ENCODE measurements at regions not wholly inside any gene's neighbourhood (a gene's known extent, or its start where the extent isn't known, plus 50 kb on each side); places are given as distances from the start of the nearest gene placed in this dataset.
"Not testable (repeated sequence)": the region's sequence is repeated elsewhere in the genome, so short reads cannot be mapped to it uniquely, and the experiment has no call there.

DNA sequence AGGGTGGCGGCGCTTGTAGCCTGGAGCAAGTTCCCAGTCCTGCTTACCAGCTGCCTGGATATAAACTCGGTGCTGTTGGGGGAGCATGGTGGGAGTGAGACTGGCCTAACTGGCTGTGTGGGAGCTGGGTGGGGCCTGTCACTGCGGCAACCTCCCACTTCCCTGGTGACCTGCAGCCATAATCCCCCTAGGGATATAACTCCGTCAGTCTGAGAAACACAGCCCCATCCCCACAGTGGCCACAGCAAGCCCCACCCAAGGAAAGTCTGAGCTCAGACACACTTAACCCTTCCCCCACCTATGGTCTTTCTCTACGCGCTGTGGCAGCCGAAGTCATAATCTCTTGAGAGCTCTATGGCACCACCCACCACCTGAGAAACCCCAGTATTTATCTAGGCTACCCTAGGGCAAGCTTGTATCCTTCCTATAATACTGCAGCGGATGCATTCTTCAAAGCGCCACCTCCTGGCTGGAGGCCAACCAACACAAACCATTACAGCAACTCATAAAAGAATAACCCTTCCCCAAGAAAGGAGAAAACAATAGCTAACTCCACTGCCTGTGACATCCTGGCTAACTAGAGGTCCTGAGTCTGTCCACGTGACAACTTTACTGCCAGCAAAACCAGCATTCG, 57.4 kb downstream of the ZNF648 start:
- no peak for DNase-seq (ENCODE audit: low spot score)

- no peak for DNase-seq (ENCODE audit: low spot score)
These were observed 58.3 kb downstream of the ZNF648 start for GRCh38 chr1:182003025-182003725.

DNA sequence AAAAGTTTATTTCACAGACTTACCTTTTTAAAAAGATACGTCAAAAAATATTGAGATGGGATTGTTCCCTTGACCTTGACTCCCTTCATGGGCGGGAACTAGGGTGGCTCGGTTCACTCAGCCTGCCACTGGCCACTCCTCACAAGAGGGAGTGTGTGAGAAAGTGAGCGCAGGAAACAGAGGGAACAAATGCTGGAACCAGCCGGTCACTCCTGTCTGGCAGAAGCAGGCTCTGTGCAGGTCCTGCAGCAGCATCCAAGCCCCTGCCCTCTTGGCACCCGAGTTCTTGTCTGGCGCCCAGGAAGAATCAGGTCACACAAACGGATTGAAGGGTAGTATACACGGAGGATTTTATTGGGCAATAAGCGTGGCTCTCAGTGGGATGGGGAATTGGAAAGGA, 58.9 kb downstream of the ZNF648 start:
- DNase-seq (ENCODE audit: low spot score), result no peak

- DNase-seq (ENCODE audit: low spot score), result no peak
These were observed 62.7 kb downstream of the ZNF648 start for GRCh38 chr1:181998858-181999257.

- no peak for DNase-seq (ENCODE audit: low spot score)
These were observed 69.4 kb downstream of the ZNF648 start for GRCh38 chr1:181992072-181992471.

GRCh38 chr1:181990728-181991127, 70.8 kb downstream of the ZNF648 start:
- no peak for DNase-seq (ENCODE audit: low spot score)

DNA sequence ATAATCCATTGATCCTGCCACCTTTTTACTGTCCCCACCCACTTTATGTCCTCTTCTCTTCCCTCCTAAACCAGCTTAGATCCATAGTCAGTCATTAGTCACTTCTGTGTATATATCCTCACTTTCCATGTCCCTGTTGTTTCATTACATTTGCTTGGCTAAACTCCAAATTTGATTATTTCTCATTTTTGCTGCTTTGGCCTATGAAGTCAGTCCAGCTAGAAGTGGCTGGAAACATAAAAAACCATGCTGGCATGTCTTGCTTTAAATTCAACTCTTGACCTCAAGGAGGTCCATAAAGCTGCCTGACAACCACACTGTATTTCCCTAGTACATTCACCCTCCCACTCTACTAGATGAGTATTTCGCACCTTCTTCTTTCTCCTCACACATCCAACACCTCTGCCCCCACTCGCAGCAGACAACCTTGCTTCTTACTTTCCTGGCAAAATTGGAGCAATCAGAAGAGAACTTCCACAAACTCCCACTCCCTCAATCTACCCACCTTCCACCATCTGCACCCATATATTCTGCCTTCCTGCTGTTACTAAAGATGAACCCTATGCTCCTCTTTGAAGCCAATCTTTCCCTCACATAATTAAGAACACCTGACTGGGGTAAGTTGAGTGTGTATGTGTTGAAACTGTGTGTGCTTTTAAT, 72.1 kb downstream of the ZNF648 start:
- DNase-seq (ENCODE audit: low spot score), result no peak

DNA sequence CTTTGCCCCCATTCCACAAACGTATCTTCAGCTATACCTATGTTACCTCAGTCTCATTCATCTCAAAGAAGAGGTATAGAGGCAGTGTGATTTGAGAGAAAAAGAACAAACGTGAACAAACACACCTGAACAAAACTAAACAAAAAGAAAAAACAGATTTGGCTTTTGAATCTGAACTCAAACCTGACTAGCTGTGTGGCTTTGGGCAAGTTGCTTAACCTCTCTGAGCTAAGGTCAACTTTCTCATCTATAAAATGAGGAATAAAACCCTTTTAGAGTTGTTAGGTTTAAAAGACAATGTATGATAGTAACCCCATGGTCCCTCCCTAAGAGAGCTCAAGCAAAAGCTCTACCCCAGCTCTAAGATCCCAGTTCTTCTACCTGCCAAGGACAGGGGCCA, 73.5 kb downstream of the ZNF648 start:
- DNase-seq (ENCODE audit: low spot score), result no peak

GRCh38 chr1:181987334-181987895, 74.1 kb downstream of the ZNF648 start:
- no peak for DNase-seq (ENCODE audit: low spot score)

- no peak for DNase-seq (ENCODE audit: low spot score)
These were observed 74.6 kb downstream of the ZNF648 start for GRCh38 chr1:181986907-181987305.

DNA sequence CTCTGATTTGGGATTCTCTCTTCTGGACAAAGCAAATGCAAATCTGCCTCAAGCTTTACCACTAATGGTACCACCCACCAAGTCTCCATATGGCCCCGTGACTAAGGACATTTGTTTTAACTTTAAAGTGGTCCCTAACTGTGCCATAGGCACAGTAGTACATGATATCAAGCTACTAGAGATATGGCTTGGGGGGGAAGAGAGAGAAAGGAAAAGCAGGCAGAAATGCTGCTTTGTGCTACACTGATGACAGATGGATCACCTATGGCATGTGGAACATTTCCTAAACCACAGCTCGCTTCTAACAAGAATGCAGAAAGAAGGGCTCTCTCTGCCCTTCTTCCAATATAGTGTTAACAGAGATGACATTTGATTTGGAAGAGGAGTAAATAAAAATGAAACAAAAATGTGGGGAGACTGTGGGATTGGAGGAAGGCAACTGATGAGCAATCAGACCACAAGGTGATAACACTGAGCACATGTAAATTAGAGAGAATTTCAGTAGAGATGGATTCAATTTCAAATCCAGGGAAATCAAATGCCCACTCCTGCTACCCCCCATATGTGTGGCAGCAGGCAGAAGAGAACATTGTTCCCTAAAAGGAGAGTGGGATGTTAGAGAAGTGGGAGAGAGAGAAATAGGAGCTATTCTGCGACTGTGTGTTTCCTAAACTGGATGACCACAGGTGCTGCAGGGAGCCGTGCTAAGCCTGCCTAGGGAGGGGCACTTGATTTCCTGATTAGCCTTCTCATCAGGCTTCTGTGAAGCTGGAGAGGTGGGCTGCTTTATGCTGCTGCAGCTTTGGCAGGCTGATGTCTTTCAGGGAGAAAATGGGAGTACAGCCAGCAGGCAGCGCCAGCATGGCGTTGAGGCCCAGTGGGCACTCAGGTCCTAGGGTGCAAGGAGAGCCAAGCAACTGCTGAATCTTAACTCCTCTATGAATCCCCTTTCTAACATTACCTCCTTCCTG, 75.3 kb downstream of the ZNF648 start:
- no peak for DNase-seq (ENCODE audit: low spot score)

GRCh38 chr1:181985281-181985680, 76.2 kb downstream of the ZNF648 start:
- DNase-seq (ENCODE audit: low spot score), result no peak

- no peak for DNase-seq (ENCODE audit: low spot score)
These were observed 77.5 kb downstream of the ZNF648 start for GRCh38 chr1:181984006-181984405.

DNA sequence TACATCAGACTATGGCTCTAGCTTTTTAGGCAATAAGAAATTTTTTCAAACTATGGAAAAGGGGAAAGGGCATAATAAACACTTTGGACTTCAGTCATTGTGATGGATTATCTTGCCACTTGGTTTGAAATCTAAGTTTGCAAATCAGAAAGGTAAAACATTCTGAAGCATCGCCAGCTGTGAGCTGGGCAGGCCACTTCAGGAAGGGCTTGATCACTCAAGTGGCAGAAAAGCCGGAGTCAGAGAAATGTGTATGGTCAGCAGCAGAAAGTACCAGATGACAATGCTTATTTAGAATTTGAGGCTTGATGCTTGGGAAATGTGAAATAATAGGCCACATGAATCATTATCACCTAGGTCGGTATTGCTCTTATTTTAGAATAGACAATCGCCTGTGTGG, 79.7 kb downstream of the ZNF648 start:
- no peak for DNase-seq (ENCODE audit: low spot score)

DNA sequence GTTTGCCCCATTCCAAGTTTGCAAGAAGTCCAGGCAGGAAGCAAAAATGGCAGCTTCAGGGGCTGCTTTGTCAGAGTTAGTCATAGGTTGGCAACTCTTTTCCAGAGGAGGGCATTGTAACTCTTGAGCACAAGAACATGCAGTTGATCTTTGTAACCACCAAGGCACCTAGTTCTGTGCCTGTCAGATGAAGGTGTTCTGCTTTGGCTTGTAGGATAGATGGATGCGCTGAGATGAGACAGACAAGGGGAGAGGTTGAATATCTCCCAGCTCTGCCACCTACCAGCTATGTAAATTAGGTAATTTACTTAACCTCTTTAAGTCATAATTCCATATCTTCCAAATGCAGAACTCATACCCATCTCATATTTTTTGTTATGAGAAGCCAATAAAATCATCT, 89.3 kb downstream of the ZNF648 start:
- DNase-seq (ENCODE audit: low spot score), result no peak

DNA sequence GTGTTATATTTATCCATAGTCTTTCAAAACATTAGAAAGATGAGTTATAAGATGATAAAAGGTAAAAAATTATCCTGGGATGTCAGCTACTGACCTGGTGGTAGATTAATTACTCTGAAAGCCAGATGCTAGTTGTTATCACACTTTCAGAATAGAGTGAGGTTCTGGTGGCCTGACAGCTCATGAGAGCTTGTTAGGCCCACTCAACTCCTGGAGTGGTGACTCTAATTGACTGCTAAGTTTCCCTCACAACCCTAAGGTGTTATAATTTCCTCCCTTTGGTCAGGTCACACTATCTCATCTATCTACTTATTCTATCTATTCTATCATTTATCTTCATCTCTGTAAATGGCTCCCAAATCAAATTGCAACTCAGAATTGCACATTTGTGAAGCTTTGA, 90.1 kb downstream of the ZNF648 start:
- no peak for DNase-seq (ENCODE audit: low spot score)

- no peak for DNase-seq (ENCODE audit: low spot score)
These were observed 91.6 kb downstream of the ZNF648 start for GRCh38 chr1:181969902-181970301.

DNA sequence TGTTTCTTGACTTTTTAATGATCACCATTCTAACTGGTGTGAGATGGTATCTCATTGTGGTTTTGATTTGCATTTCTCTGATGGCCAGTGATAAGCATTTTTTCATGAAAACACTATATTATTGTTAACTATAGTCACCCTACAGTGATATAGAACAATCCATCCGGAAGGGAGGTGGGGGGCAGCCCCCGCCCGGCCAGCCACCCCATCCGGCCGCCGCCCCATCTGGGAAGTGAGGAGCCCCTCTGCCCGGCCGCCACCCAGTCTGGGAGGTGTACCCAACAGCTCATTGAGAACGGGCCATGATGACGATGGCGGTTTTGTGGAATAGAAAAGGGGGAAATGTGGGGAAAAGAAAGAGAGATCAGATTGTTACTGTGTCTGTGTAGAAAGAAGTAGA, 106.8 kb downstream of the ZNF648 start:
- DNase-seq (ENCODE audit: low spot score), result not testable (repeated sequence)

- not testable (repeated sequence) for DNase-seq (ENCODE audit: low spot score)
These were observed 107.3 kb downstream of the ZNF648 start for GRCh38 chr1:181954178-181954577.

DNA sequence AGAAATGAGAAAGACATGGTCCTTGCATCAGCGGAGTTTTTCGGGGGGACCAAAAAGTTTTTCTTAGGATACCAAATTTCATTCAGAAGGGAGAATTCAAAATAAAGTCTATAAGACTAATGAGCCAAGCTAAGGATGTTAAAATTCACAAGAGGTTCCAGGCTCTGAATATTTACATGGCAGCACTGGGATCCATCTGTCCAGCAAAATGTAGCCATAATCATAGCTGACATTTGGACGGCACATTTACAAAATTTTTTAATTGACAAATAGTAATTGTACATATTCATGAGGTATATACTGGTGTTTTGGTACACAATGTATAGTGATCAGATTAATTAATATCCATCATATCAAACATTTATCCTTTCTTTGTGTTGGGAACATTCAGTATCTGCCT, 107.9 kb downstream of the ZNF648 start:
- no peak for DNase-seq (ENCODE audit: low spot score)

DNA sequence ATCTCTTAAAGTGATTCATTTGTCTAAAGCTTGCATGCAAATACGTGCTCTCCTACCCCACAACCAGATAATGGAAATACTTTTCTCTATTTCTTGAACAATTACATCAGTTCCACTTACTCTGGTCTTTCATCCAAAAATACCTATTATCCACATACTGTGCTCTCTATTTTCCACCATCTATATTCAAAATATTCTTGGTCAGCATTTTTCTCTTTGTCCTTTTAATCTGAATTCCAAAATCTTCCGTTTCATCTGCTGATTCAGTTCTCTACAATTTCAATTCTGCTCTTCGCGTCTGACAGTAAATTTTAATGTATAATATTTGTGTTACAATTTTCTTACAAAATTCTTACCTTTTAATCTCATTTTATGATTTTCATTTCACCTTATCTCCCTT, 110.3 kb downstream of the ZNF648 start:
- DNase-seq (ENCODE audit: low spot score), result no peak

GRCh38 chr1:181949500-181949899, 112.0 kb downstream of the ZNF648 start:
- DNase-seq (ENCODE audit: low spot score), result no peak
